GM18870 (cell line): ENCODE measurements at regions not wholly inside any gene's neighbourhood (a gene's known extent, or its start where the extent isn't known, plus 50 kb on each side); places are given as distances from the start of the nearest gene placed in this dataset.

ENCODE experiments used
- ATAC-seq: cut with Tn5 transposase; IDR thresholded peaks from one replicate; pipeline ENCODE4 v1.9.1; 2021; ENCODE audit warnings: moderate library complexity; ENCODE audit not compliant: unreplicated experiment

GRCh38 chr1:239676522-239677273, 290.3 kb downstream of the CHRM3 start:
- ATAC-seq, result no peak

DNA sequence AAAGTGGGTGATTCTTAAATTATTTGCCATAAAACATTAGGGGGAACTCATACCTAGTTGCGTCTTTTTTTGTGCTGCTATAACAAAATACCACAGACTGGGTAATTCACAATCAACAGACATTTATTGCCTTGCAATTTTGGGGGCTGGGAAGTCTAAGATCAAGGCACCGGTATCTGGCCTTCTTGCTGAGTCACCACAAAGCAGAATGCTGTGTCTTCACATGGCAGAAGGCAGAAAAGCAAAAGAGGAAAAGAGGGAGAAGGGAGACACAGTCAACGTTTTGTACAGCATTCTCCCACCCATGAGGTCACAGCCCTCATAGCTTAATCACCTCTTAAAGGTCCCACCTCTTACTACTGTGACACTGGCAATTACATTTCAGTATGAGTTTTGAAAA, 291.0 kb downstream of the CHRM3 start:
- no peak for ATAC-seq

DNA sequence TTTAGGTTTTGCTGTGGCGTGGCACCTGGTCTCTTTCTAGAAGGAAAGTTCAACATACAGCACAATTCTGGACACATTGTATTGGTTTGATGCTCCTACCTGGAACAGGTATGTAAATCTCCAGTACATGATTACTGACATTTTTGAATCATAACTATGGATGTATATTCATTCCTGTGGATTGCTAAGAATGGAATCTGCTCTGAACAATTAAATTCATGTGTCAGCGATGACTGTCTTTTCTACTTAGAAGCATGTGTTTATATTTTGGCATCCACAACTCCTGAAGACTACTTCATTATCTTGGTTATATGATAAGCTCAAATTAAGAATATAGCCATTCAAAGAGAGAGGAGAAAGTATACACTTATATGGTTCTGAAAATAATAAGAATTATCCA, 291.8 kb downstream of the CHRM3 start:
- ATAC-seq, result no peak

GRCh38 chr1:239682046-239682445, 295.7 kb downstream of the CHRM3 start:
- no peak for ATAC-seq

GRCh38 chr1:239682960-239683359, 296.6 kb downstream of the CHRM3 start:
- ATAC-seq, result no peak

DNA sequence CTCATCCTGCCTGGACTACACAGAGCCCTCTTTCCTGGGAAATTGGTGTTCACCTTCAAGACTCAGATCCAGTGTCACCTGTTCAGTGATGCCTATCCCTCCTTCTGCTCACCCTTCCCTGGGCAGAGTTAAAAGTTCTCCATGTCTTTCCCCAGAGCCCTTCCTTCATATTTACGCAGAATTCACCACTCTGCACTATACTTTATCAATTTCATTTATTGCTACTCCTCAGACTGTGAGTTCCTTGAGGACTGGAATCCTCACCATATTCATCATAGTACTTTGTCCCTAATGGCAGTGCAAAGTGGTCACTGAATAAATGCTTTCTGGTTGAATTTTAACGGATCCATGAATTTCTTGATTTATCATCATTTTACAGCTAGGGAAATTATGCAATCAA, 300.0 kb downstream of the CHRM3 start:
- ATAC-seq, result no peak

DNA sequence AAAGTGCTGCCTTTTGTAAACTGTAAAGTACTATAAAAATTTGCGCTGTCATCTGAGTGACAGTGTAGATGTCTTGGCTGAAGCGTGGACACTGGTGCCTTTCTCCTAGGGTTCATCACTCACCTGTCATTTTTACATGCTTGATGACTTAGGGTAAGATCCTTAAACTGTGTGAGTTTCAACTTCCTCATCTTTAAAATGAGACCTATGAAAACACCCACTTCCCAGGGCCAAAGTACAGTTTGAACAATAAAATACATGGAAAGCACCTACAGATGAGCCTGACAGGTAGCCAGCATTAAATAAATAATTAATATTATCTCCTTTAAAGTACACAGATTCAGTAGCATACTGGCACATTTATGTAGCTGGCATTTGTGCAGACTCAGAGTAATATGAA, 309.9 kb downstream of the CHRM3 start:
- ATAC-seq, result no peak

- no peak for ATAC-seq
Measured at GRCh38 chr1:239700667-239701066, 314.3 kb downstream of the CHRM3 start.

GRCh38 chr1:239703075-239703474, 316.7 kb downstream of the CHRM3 start:
- no peak for ATAC-seq

DNA sequence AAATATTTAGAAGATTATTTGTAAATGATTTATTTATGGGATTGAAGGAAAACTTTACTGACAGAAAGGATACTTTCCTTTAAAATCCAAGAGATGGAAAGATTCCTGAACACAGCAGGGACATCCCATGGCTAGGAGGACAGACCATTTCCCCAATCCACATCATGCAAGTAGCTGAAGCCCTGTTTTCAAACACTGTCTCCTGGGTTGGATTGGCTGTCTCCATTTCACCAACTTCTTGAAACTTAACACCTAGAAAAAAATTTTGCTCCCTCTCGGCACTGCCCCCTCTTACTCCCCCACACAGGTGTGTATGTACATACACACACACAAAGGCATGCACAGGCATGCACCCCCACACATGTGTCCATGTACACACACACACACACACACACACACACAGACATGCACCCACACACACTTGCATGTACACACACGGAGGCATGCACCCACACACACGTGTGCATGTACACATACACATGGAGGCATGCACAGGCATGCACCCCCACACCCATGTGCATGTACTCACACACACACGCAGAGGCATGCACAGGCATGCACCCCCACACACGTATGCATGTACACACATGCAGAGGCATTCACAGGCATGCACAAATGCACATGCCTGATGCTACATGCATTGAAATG, 320.0 kb downstream of the CHRM3 start:
- ATAC-seq, result no peak

GRCh38 chr1:239707615-239708014, 321.2 kb downstream of the CHRM3 start:
- ATAC-seq, result no peak

- ATAC-seq, result no peak
Measured at GRCh38 chr1:239708622-239709021, 322.3 kb downstream of the CHRM3 start.

DNA sequence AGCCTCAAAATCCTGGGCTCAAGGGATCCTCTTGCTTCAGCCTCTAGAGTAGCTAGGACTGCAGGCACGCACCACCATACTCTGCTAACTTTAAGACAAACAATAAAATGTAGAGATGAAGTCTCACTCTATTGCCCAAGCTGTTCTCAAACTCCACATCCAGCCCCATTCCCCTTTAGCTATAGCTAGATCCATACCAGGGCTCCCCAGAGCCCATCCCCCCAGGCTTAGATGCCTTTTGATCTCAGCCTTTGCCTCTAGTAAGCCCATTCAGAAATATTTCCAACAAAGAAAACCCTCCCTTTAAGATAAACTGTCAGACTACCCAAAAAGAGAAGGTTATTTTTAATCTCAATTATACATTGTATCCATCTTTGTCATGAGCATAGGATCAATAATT, 325.4 kb downstream of the CHRM3 start:
- no peak for ATAC-seq

DNA sequence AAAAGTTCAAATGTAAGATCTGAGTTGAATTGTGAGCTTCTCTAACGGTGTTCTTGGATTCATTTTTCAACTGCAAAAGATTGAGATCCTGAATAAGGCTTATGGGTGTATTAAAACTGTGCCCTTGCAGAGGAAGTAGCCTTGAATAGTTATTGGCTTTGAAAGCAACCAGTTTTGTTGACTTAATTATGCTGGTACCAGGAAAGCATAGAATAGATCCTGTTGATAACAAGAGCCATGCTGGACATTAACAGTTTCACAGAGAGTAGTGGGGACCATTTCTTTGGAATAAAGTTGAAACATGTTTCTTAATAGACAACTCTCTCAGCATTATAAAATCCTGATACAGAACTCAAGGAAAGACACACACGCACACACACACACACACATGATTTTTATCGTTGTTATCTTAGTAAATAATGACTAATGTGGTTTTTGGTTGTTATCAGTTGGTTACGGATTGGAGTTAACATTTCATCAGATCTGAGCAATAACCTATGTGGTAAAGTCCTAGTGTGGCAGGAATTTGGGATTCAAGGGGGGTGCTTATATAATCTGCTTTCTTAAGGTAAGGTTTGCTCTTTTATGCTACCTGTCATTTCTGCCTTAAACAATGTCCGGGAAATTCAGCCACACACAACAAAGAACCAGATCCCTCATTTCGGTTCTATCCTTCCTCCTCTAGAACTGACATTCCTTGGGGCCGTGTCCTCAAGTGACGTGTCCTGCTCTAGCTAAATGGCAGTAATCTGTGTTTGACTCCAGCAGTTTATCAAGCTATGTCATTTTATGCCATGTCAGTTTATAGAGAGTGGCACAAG, 330.9 kb downstream of the CHRM3 start:
- ATAC-seq, result no peak

- no peak for ATAC-seq
Measured at GRCh38 chr1:239717918-239718184, 331.5 kb downstream of the CHRM3 start.

DNA sequence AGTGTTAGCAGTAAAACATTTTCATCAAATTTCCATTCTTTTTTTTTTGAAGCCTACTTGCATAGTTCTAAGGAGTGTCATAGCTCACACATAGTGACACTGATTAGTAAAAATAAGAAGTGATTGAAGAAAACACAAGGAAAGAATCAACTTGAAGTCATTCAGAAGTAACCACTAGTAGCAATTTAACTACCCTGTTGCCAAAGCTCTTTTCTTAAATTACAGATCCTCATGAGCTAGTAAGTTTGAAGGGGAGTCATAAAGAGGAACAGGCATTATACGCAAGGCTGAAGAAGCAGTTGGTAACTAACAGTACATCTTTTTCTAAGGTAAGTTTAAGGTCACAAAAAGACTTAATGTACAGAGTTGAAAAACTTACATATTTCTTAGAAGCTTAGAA, 332.2 kb downstream of the CHRM3 start:
- ATAC-seq, result no peak

- ATAC-seq, result no peak
Measured at GRCh38 chr1:239718997-239719628, 332.7 kb downstream of the CHRM3 start.

DNA sequence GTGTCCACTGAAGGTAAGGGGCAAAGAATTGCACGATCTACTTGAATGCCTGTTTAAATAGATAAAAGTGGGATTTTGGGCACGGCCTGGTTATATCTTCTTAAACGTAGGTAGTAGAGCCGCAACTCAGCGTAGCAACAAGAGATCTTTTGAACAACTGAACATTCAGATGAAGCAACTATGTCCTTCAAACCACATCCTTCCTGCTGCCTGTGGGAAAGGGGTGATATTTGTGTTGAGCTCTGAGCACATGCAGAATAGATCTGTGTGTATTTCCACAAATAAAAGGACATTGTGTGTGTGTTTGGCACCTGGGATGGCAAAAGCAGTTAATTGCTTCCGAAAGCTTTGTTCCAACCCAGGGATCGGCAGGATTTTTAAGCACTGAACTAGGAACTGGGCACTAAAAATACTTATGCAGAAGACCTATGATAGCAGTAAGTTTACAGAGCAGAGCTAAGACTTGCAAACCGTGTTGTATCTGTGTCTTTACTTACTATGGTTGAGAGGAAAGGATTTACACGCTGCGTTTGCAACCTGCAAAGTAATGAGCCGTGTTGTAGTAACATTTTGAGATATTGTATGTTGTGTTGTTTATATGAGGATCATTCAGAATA, 333.4 kb downstream of the CHRM3 start:
- no peak for ATAC-seq

- ATAC-seq, result no peak
Measured at GRCh38 chr1:239722035-239722434, 335.7 kb downstream of the CHRM3 start.

DNA sequence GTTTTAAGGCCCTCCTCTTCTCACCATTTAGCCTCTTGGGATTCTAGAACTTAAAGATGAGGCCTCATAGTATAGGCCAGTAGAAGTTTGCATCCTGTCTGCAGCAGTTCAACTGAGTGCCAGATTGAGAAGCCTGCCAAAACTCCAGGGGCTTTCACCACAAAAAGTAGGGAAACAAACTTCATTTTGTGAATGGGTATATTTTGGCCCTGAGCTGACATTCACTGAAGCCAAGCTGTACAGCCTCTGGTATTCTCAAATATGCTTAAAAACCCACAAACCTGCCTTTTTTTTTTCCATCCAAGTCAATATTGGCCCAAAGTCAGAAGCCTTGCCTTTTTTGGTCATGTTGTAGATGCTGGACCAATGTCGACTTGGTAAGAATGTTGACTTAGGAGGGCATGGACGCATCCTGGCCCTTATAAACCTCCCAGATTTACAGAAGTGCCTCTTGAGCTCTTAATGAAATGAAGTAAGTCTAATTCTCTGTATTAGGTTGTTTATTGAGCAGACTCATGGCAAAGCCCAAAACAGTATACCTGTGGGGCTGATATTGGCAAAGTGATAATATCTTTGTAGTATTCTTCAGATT, 337.5 kb downstream of the CHRM3 start:
- ATAC-seq, result no peak

GRCh38 chr1:239725371-239725770, 339.0 kb downstream of the CHRM3 start:
- ATAC-seq, result no peak
